ENCODE measurements at regions not wholly inside any gene's neighbourhood (a gene's known extent, or its start where the extent isn't known, plus 50 kb on each side); places are given as distances from the start of the nearest gene placed in this dataset.

- TF ChIP-seq, protein P1, sequence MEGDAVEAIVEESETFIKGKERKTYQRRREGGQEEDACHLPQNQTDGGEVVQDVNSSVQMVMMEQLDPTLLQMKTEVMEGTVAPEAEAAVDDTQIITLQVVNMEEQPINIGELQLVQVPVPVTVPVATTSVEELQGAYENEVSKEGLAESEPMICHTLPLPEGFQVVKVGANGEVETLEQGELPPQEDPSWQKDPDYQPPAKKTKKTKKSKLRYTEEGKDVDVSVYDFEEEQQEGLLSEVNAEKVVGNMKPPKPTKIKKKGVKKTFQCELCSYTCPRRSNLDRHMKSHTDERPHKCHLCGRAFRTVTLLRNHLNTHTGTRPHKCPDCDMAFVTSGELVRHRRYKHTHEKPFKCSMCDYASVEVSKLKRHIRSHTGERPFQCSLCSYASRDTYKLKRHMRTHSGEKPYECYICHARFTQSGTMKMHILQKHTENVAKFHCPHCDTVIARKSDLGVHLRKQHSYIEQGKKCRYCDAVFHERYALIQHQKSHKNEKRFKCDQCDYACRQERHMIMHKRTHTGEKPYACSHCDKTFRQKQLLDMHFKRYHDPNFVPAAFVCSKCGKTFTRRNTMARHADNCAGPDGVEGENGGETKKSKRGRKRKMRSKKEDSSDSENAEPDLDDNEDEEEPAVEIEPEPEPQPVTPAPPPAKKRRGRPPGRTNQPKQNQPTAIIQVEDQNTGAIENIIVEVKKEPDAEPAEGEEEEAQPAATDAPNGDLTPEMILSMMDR (IDR thresholded peaks at IDR 0.05) = no peak
- TF ChIP-seq POLR2A (IDR thresholded peaks at IDR 0.05) (no peak), EP300 (IDR thresholded peaks at IDR 0.05) (no peak)
These were observed 177.2 kb downstream of the CRLF2 start for GRCh38 chrX:1035206-1035605.
